K562 (cell line): ENCODE measurements at regions not wholly inside any gene's neighbourhood (a gene's known extent, or its start where the extent isn't known, plus 50 kb on each side); places are given as distances from the start of the nearest gene placed in this dataset.

Source experiments
- AFF4 ChIP-seq: sonication (generic); formaldehyde crosslinking; IDR thresholded peaks from 2 replicates; pipeline ENCODE4 v1.8.0; 2023; ENCODE audit warnings: mild to moderate bottlenecking, missing genetic modification reagents
- CBX3 ChIP-seq, 2 experiments: IDR thresholded peaks; 1 replicate in 1 of 2; 2 replicates in 1 of 2; pipeline ENCODE4 v1.6.1; 2012; ENCODE audit warnings: inconsistent platforms in 2 of 2, low read length in 2 of 2, borderline replicate concordance in 1 of 2, control low read depth in 1 of 2
- CREM ChIP-seq: IDR thresholded peaks from 2 replicates; pipeline ENCODE4 v1.6.1; 2014; ENCODE audit warnings: antibody characterized with exemption, low read depth
- MEIS2 ChIP-seq: fragments of 450-650 bp; IDR thresholded peaks from 2 replicates; pipeline ENCODE4 v1.6.1; 2014; ENCODE audit warnings: mild to moderate bottlenecking; ENCODE audit not compliant: partially characterized antibody
- PTTG1 ChIP-seq: fragments of 450-650 bp; IDR thresholded peaks from 2 replicates; pipeline ENCODE4 v1.6.1; 2016; ENCODE audit warnings: low read depth, mild to moderate bottlenecking, missing genetic modification characterization, missing compliant biosample characterization
- SIX5 ChIP-seq, 2 experiments: IDR thresholded peaks; 2 replicates each; pipeline ENCODE4 v1.6.1; 2011; ENCODE audit warnings: low read length in 2 of 2, borderline replicate concordance in 1 of 2, low read depth in 1 of 2, mild to moderate bottlenecking in 1 of 2, moderate library complexity in 1 of 2; ENCODE audit not compliant: insufficient read depth in 1 of 2
- SNIP1 ChIP-seq: fragments of 450-650 bp; IDR thresholded peaks from 2 replicates; pipeline ENCODE4 v1.7.1; 2017; ENCODE audit warnings: low read depth, mild to moderate bottlenecking
- SRSF1 ChIP-seq: fragments of 200-400 bp; formaldehyde crosslinking; IDR thresholded peaks from 2 replicates; pipeline ENCODE4 v1.6.1; 2017; ENCODE audit warnings: mild to moderate bottlenecking, low read depth, low read length, moderate library complexity
- ZNF324 ChIP-seq: fragments of 250-450 bp; sonication (Bioruptor Pico); IDR thresholded peaks from 2 replicates; pipeline ENCODE4 v1.4.0; 2020; ENCODE audit warnings: mild to moderate bottlenecking

GRCh38 chr5:125856949-125857348 lies 566.3 kb upstream of the GRAMD2B start (continued):
- TF ChIP-seq AFF4 (CRISPR knock-in tag), result no peak
- no peak for TF ChIP-seq SRSF1
- no peak for TF ChIP-seq SNIP1
- no peak for TF ChIP-seq MEIS2
- TF ChIP-seq CREM, result no peak
- TF ChIP-seq CBX3 (IDR thresholded peaks at IDR 0.05; ENCODE audit: borderline replicate concordance in 1 of 2, low read length in 2 of 2), result no peak
- TF ChIP-seq SIX5 (IDR thresholded peaks at IDR 0.05; ENCODE audit: borderline replicate concordance in 1 of 2, insufficient read depth in 1 of 2, low read depth in 1 of 2, low read length in 2 of 2), result no peak
- no peak for TF ChIP-seq ZNF324 (CRISPR knock-in tag)
- TF ChIP-seq PTTG1 (tag), result no peak
- TF ChIP-seq, all 486 proteins: peak for 0
